Astrocyte of the spinal cord (primary cell): ENCODE measurements at regions not wholly inside any gene's neighbourhood (a gene's known extent, or its start where the extent isn't known, plus 50 kb on each side); places are given as distances from the start of the nearest gene placed in this dataset.
"Not testable (repeated sequence)": the region's sequence is repeated elsewhere in the genome, so short reads cannot be mapped to it uniquely, and the experiment has no call there.

Source experiments
- DNase-seq: peaks from one replicate; pipeline ENCODE4 v3.0.0; 2011; ENCODE audit warnings: low read depth, low spot score
- H3K4me3 ChIP-seq: 2 replicates; pipeline ENCODE4 v1.5.1; 2011; ENCODE audit warnings: low read depth, mild to moderate bottlenecking, low read length, moderate library complexity
- CTCF ChIP-seq: IDR thresholded peaks from 2 replicates; pipeline ENCODE4 v1.5.1; 2012; ENCODE audit warnings: low read depth, mild to moderate bottlenecking, low read length, inconsistent platforms
- in situ Hi-C: cut with HindIII; loops from 2 replicates; pipeline ENCODE4 v1.10.0; 2017; ENCODE audit warnings: low sequenced_read_pairs

GRCh38 chr3:75496600-75496999 is 167.5 kb upstream of the FRG2C start:
- DNase-seq, H3K4me3 ChIP-seq, in situ Hi-C loops: not testable (repeated sequence)

GRCh38 chr3:75500357-75500756 is 163.8 kb upstream of the FRG2C start:
- DNase-seq, in situ Hi-C loops, H3K4me3 ChIP-seq: not testable (repeated sequence)

- in situ Hi-C loops, H3K4me3 ChIP-seq, DNase-seq: not testable (repeated sequence)
These were observed 162.0 kb upstream of the FRG2C start for GRCh38 chr3:75502171-75502570.

GRCh38 chr3:75502769-75503756 is 161.1 kb upstream of the FRG2C start:
- DNase-seq, H3K4me3 ChIP-seq, in situ Hi-C loops: not testable (repeated sequence)

GRCh38 chr3:75506603-75507002 is 157.5 kb upstream of the FRG2C start:
- no peak for DNase-seq
- in situ Hi-C loops, result no loop called here

GRCh38 chr3:75507956-75508355 is 156.2 kb upstream of the FRG2C start:
- DNase-seq, H3K4me3 ChIP-seq, in situ Hi-C loops: not testable (repeated sequence)

More at GRCh38 chr3:75506603-75507002, 157.5 kb upstream of the FRG2C start:
- TF ChIP-seq CTCF, result no peak
- no peak overlapping the region for H3K4me3 ChIP-seq

GRCh38 chr3:75527657-75528056 is 136.5 kb upstream of the FRG2C start:
- DNase-seq, in situ Hi-C loops, H3K4me3 ChIP-seq: not testable (repeated sequence)

- H3K4me3 ChIP-seq, in situ Hi-C loops: not testable (repeated sequence)
- peak; percentile 7 for DNase-seq
- TF ChIP-seq CTCF, result peak; percentile 64
These were observed 112.0 kb upstream of the FRG2C start for GRCh38 chr3:75552095-75552494.

GRCh38 chr3:75564427-75564826 is 99.7 kb upstream of the FRG2C start:
- in situ Hi-C loops, H3K4me3 ChIP-seq, DNase-seq: not testable (repeated sequence)

GRCh38 chr3:75572303-75572702 is 91.8 kb upstream of the FRG2C start:
- in situ Hi-C loops, H3K4me3 ChIP-seq, DNase-seq: not testable (repeated sequence)

GRCh38 chr3:75579091-75579490 is 85.0 kb upstream of the FRG2C start:
- in situ Hi-C loops, DNase-seq: not testable (repeated sequence)

GRCh38 chr3:75579536-75579935 is 84.6 kb upstream of the FRG2C start:
- H3K4me3 ChIP-seq, DNase-seq, in situ Hi-C loops: not testable (repeated sequence)

More at GRCh38 chr3:75579091-75579490, 85.0 kb upstream of the FRG2C start:
- H3K4me3 ChIP-seq, result not testable (repeated sequence)
